Loucy (cell line): ENCODE measurements at regions not wholly inside any gene's neighbourhood (a gene's known extent, or its start where the extent isn't known, plus 50 kb on each side); places are given as distances from the start of the nearest gene placed in this dataset.

Experiments used
- CTCF ChIP-seq: fragments of 200-600 bp; sonication (generic); conservative IDR thresholded peaks from 2 replicates; pipeline ENCODE4 v1.5.1; 2014; ENCODE audit warnings: mild to moderate bottlenecking, antibody characterized with exemption, low read length
- EZH2phosphoT487 ChIP-seq: fragments of 200-600 bp; IDR thresholded peaks from 2 replicates; pipeline ENCODE4 v1.6.1; 2018; ENCODE audit warnings: antibody characterized with exemption, mild to moderate bottlenecking, moderate library complexity, borderline replicate concordance

- TF ChIP-seq CTCF (no peak), EZH2phosphoT487 (no peak)
These were observed 657.2 kb upstream of the PHF14 start for GRCh38 chr7:10316488-10316887.
